ENCODE measurements at regions not wholly inside any gene's neighbourhood (a gene's known extent, or its start where the extent isn't known, plus 50 kb on each side); places are given as distances from the start of the nearest gene placed in this dataset.
"Not testable (repeated sequence)": the region's sequence is repeated elsewhere in the genome, so short reads cannot be mapped to it uniquely, and the experiment has no call there.

DNA sequence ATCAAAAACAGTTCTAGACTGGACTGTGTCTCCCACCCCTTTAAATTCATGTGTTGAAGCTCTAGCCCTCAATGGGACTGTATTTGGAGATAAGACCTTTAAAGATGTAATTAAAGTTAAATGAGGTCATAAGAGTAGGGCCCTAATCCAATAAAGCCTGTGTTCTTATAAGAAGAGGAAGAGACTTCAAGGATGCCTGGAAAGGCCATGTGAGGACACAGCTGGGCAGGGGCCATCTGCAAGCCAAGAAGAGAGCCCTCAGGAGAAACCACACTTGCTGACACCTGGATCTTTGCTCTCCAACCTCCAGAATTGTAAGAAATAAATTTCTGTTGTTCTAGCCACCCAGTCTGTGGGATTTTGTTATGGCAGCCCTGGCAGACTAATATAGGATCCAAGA, 153.6 kb upstream of the POMZP3 start:
- TF ChIP-seq, protein P1, sequence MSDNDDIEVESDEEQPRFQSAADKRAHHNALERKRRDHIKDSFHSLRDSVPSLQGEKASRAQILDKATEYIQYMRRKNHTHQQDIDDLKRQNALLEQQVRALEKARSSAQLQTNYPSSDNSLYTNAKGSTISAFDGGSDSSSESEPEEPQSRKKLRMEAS (IDR thresholded peaks at IDR 0.05; ENCODE audit: low read depth, low read length): not testable (repeated sequence)
- TF ChIP-seq, protein P2, sequence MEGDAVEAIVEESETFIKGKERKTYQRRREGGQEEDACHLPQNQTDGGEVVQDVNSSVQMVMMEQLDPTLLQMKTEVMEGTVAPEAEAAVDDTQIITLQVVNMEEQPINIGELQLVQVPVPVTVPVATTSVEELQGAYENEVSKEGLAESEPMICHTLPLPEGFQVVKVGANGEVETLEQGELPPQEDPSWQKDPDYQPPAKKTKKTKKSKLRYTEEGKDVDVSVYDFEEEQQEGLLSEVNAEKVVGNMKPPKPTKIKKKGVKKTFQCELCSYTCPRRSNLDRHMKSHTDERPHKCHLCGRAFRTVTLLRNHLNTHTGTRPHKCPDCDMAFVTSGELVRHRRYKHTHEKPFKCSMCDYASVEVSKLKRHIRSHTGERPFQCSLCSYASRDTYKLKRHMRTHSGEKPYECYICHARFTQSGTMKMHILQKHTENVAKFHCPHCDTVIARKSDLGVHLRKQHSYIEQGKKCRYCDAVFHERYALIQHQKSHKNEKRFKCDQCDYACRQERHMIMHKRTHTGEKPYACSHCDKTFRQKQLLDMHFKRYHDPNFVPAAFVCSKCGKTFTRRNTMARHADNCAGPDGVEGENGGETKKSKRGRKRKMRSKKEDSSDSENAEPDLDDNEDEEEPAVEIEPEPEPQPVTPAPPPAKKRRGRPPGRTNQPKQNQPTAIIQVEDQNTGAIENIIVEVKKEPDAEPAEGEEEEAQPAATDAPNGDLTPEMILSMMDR (IDR thresholded peaks at IDR 0.05; ENCODE audit: low read depth, low read length): not testable (repeated sequence)
- not testable (repeated sequence) for TF ChIP-seq POLR2A (IDR thresholded peaks at IDR 0.05; ENCODE audit: extremely low read depth, insufficient read length); MYC (IDR thresholded peaks at IDR 0.05; ENCODE audit: low read depth, low read length)

All from NB4 (cell line).